ENCODE measurements at regions not wholly inside any gene's neighbourhood (a gene's known extent, or its start where the extent isn't known, plus 50 kb on each side); places are given as distances from the start of the nearest gene placed in this dataset.
"Not testable (repeated sequence)": the region's sequence is repeated elsewhere in the genome, so short reads cannot be mapped to it uniquely, and the experiment has no call there.

DNA sequence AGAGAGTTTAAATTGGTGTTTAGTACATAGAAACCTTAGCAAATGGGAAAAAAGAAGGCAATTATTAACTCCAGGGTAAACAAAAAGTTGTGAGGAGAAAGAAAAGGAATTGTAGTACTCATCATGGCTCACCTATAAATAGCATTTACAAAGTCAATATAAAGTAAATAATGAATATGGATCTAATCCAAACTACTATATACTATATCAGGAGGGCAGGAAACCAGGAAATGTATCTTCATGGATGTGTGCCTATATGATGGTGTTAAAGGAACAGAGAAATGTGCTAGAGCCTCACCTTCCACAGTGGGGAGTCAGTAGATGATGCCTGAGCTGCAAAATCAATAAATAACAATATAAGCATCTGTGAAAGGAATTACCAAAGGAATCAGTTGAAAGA is 208.9 kb downstream of the FAM43A start:
- Histone ChIP-seq H2BK120ac (ENCODE audit: low read depth, low read length) (no peak overlapping the region), H3K18ac (ENCODE audit: low read depth in 1 of 2, low read length in 2 of 2) (no peak overlapping the region), H2AK5ac (ENCODE audit: low read length, severe bottlenecking) (no peak overlapping the region), H3K4ac (ENCODE audit: low read depth in 1 of 2, low read length in 2 of 2) (no peak overlapping the region), H3K14ac (ENCODE audit: low read length in 2 of 2) (no peak overlapping the region), H2BK15ac (ENCODE audit: low read depth, poor library complexity, severe bottlenecking) (no peak overlapping the region), H2AFZ (ENCODE audit: low read depth, low read length) (no peak overlapping the region), H2BK12ac (ENCODE audit: low read length in 2 of 2) (no peak overlapping the region), H4K8ac (ENCODE audit: low read length) (no peak overlapping the region), H3K27me3 (ENCODE audit: control insufficient read depth in 1 of 2, insufficient read depth in 1 of 2, low read length in 2 of 2) (peaks cover 0 to 6% of the 10 kb centered on the region in 2 experiments), H3K36me3 (ENCODE audit: control insufficient read depth in 1 of 2, insufficient read depth in 2 of 2, low read depth in 1 of 2, low read length in 2 of 2) (no peaks in the 10 kb centered on the region), H3K27ac (ENCODE audit: low read length, poor library complexity, severe bottlenecking) (no peak overlapping the region), H3K79me1 (replicated peaks; ENCODE audit: low read length, poor library complexity, severe bottlenecking) (no peaks in the 10 kb centered on the region), H4K91ac (ENCODE audit: low read length) (no peak overlapping the region), H3K9ac (ENCODE audit: low read length) (no peak overlapping the region), H3K4me2 (ENCODE audit: low read length, poor library complexity, severe bottlenecking) (no peak overlapping the region), H3K4me1 (ENCODE audit: control insufficient read depth, insufficient read depth, low read depth, low read length) (no peaks in the 10 kb centered on the region), H3K4me3 (ENCODE audit: insufficient read depth in 1 of 2, low read depth in 1 of 2, low read length in 2 of 2) (no peak overlapping the region), H3K9me3 (ENCODE audit: control insufficient read depth, low read length) (peaks cover 3% of the 10 kb centered on the region), H2BK5ac (ENCODE audit: low read depth, low read length, poor library complexity, severe bottlenecking) (no peak overlapping the region), H3K23ac (ENCODE audit: low read length in 2 of 2) (no peak overlapping the region)
- no peak for DNase-seq

GRCh38 chr3:194900854-194901522 is 215.3 kb downstream of the FAM43A start:
- Histone ChIP-seq H3K9ac (ENCODE audit: low read length) (no peak overlapping the region), H3K18ac (ENCODE audit: low read depth in 1 of 2, low read length in 2 of 2) (peak overlapping the region in 1 of 2 experiments; percentile 12), H3K4ac (ENCODE audit: low read depth in 1 of 2, low read length in 2 of 2) (no peak overlapping the region)

GRCh38 chr3:194903447-194903846 is 217.8 kb downstream of the FAM43A start:
- peaks cover 7 to 21% of the 10 kb centered on the region in 2 experiments for H3K27me3 ChIP-seq (ENCODE audit: control insufficient read depth in 1 of 2, insufficient read depth in 1 of 2, low read length in 2 of 2)
- 82% methylated on average over 2 of the region's 2 CpGs for WGBS
- not testable (repeated sequence) for H3K14ac ChIP-seq (ENCODE audit: low read length in 2 of 2); H3K36me3 ChIP-seq (ENCODE audit: control insufficient read depth in 1 of 2, insufficient read depth in 2 of 2, low read depth in 1 of 2, low read length in 2 of 2); H3K79me1 ChIP-seq (replicated peaks; ENCODE audit: low read length, poor library complexity, severe bottlenecking); H3K27ac ChIP-seq (ENCODE audit: low read length, poor library complexity, severe bottlenecking); H2BK120ac ChIP-seq (ENCODE audit: low read depth, low read length); H3K18ac ChIP-seq (ENCODE audit: low read depth in 1 of 2, low read length in 2 of 2); H2BK15ac ChIP-seq (ENCODE audit: low read depth, poor library complexity, severe bottlenecking); H4K91ac ChIP-seq (ENCODE audit: low read length); H2BK5ac ChIP-seq (ENCODE audit: low read depth, low read length, poor library complexity, severe bottlenecking); H3K4me1 ChIP-seq (ENCODE audit: control insufficient read depth, insufficient read depth, low read depth, low read length); H2AK5ac ChIP-seq (ENCODE audit: low read length, severe bottlenecking); H2BK12ac ChIP-seq (ENCODE audit: low read length in 2 of 2); H3K9ac ChIP-seq (ENCODE audit: low read length); H3K4ac ChIP-seq (ENCODE audit: low read depth in 1 of 2, low read length in 2 of 2); H3K4me3 ChIP-seq (ENCODE audit: insufficient read depth in 1 of 2, low read depth in 1 of 2, low read length in 2 of 2); DNase-seq; H3K23ac ChIP-seq (ENCODE audit: low read length in 2 of 2); H3K9me3 ChIP-seq (ENCODE audit: control insufficient read depth, low read length); H2AFZ ChIP-seq (ENCODE audit: low read depth, low read length); H4K8ac ChIP-seq (ENCODE audit: low read length); H3K4me2 ChIP-seq (ENCODE audit: low read length, poor library complexity, severe bottlenecking)

More at GRCh38 chr3:194900854-194901522, 215.3 kb downstream of the FAM43A start:
- no peaks in the 10 kb centered on the region for H3K4me1 ChIP-seq (ENCODE audit: control insufficient read depth, insufficient read depth, low read depth, low read length)
- H2BK12ac ChIP-seq (ENCODE audit: low read length in 2 of 2) = no peak overlapping the region
- H3K14ac ChIP-seq (ENCODE audit: low read length in 2 of 2) = peak overlapping the region in 1 of 2 experiments; percentile 65
- 85% methylated on average over 4 of the region's 4 CpGs for WGBS
- H3K9me3 ChIP-seq (ENCODE audit: control insufficient read depth, low read length) = peaks cover 9% of the 10 kb centered on the region
- H2BK15ac ChIP-seq (ENCODE audit: low read depth, poor library complexity, severe bottlenecking) = no peak overlapping the region
- no peak overlapping the region for H2BK120ac ChIP-seq (ENCODE audit: low read depth, low read length)
- no peaks in the 10 kb centered on the region for H3K79me1 ChIP-seq (replicated peaks; ENCODE audit: low read length, poor library complexity, severe bottlenecking)
- H3K36me3 ChIP-seq (ENCODE audit: control insufficient read depth in 1 of 2, insufficient read depth in 2 of 2, low read depth in 1 of 2, low read length in 2 of 2) = no peaks in the 10 kb centered on the region
- H4K8ac ChIP-seq (ENCODE audit: low read length) = no peak overlapping the region
- H3K4me3 ChIP-seq (ENCODE audit: insufficient read depth in 1 of 2, low read depth in 1 of 2, low read length in 2 of 2) = no peak overlapping the region
- H4K91ac ChIP-seq (ENCODE audit: low read length) = no peak overlapping the region
- peaks cover 13 to 21% of the 10 kb centered on the region in 2 experiments for H3K27me3 ChIP-seq (ENCODE audit: control insufficient read depth in 1 of 2, insufficient read depth in 1 of 2, low read length in 2 of 2)
- H2AK5ac ChIP-seq (ENCODE audit: low read length, severe bottlenecking) = no peak overlapping the region
- no peak for DNase-seq
- no peak overlapping the region for H3K27ac ChIP-seq (ENCODE audit: low read length, poor library complexity, severe bottlenecking)
- H3K4me2 ChIP-seq (ENCODE audit: low read length, poor library complexity, severe bottlenecking) = no peak overlapping the region
- peak overlapping the region in 1 of 2 experiments; percentile 17 for H3K23ac ChIP-seq (ENCODE audit: low read length in 2 of 2)
- H2AFZ ChIP-seq (ENCODE audit: low read depth, low read length) = no peak overlapping the region
- H2BK5ac ChIP-seq (ENCODE audit: low read depth, low read length, poor library complexity, severe bottlenecking) = no peak overlapping the region

GRCh38 chr3:194904999-194905398 is 219.3 kb downstream of the FAM43A start:
- not testable (repeated sequence) for H4K8ac ChIP-seq (ENCODE audit: low read length); H2BK15ac ChIP-seq (ENCODE audit: low read depth, poor library complexity, severe bottlenecking); H3K23ac ChIP-seq (ENCODE audit: low read length in 2 of 2); H3K9ac ChIP-seq (ENCODE audit: low read length); H3K36me3 ChIP-seq (ENCODE audit: control insufficient read depth in 1 of 2, insufficient read depth in 2 of 2, low read depth in 1 of 2, low read length in 2 of 2); H2BK120ac ChIP-seq (ENCODE audit: low read depth, low read length); H2BK12ac ChIP-seq (ENCODE audit: low read length in 2 of 2); H2AFZ ChIP-seq (ENCODE audit: low read depth, low read length); H4K91ac ChIP-seq (ENCODE audit: low read length); H3K14ac ChIP-seq (ENCODE audit: low read length in 2 of 2); H3K4ac ChIP-seq (ENCODE audit: low read depth in 1 of 2, low read length in 2 of 2); H3K27ac ChIP-seq (ENCODE audit: low read length, poor library complexity, severe bottlenecking); H3K4me1 ChIP-seq (ENCODE audit: control insufficient read depth, insufficient read depth, low read depth, low read length); H3K18ac ChIP-seq (ENCODE audit: low read depth in 1 of 2, low read length in 2 of 2); H3K9me3 ChIP-seq (ENCODE audit: control insufficient read depth, low read length); H3K4me3 ChIP-seq (ENCODE audit: insufficient read depth in 1 of 2, low read depth in 1 of 2, low read length in 2 of 2); H3K79me1 ChIP-seq (replicated peaks; ENCODE audit: low read length, poor library complexity, severe bottlenecking); DNase-seq; H2AK5ac ChIP-seq (ENCODE audit: low read length, severe bottlenecking); H3K4me2 ChIP-seq (ENCODE audit: low read length, poor library complexity, severe bottlenecking); H2BK5ac ChIP-seq (ENCODE audit: low read depth, low read length, poor library complexity, severe bottlenecking)
- 100% methylated on average over 3 of the region's 3 CpGs for WGBS
- H3K27me3 ChIP-seq (ENCODE audit: control insufficient read depth in 1 of 2, insufficient read depth in 1 of 2, low read length in 2 of 2) = peaks cover 7 to 21% of the 10 kb centered on the region in 2 experiments

All from mesenchymal stem cell (in vitro differentiated cells and primary cell).